ENCODE measurements at regions not wholly inside any gene's neighbourhood (a gene's known extent, or its start where the extent isn't known, plus 50 kb on each side); places are given as distances from the start of the nearest gene placed in this dataset.

- TF ChIP-seq CTCF (IDR thresholded peaks at IDR 0.05 in 4 of 5, conservative IDR thresholded peaks at IDR 0.05 in 1 of 5): no peak
- TF ChIP-seq POLR2A (IDR thresholded peaks at IDR 0.05): no peak
These were observed 303.1 kb upstream of the CHORDC1 start for GRCh38 chr11:90525962-90526361.
